MM.1S (cell line): ENCODE measurements at regions not wholly inside any gene's neighbourhood (a gene's known extent, or its start where the extent isn't known, plus 50 kb on each side); places are given as distances from the start of the nearest gene placed in this dataset.

Source experiments
- DNase-seq: peaks from one replicate; pipeline ENCODE4 v3.0.0-alpha.2; 2015
- H2AFZ ChIP-seq: fragments of 300-600 bp; sonication (generic); 2 replicates; pipeline ENCODE4 v1.6.0; 2016; ENCODE audit warnings: antibody characterized with exemption, low read length
- H3F3A ChIP-seq: fragments of 300-600 bp; sonication (generic); 2 replicates; pipeline ENCODE4 v1.6.1; 2016; ENCODE audit warnings: mild to moderate bottlenecking, antibody characterized with exemption, low read length, moderate library complexity, mixed read lengths; ENCODE audit not compliant: insufficient read depth
- H3K27ac ChIP-seq: fragments of 300-600 bp; sonication (generic); 2 replicates; pipeline ENCODE4 v1.5.1; 2016; ENCODE audit warnings: mild to moderate bottlenecking, low read length
- H3K27me3 ChIP-seq: fragments of 300-600 bp; sonication (generic); replicated peaks from 2 replicates; pipeline ENCODE4 v1.6.0; 2016; ENCODE audit warnings: low read length; ENCODE audit not compliant: insufficient read depth
- H3K36me3 ChIP-seq: fragments of 300-600 bp; sonication (generic); replicated peaks from 2 replicates; pipeline ENCODE4 v1.6.1; 2016; ENCODE audit warnings: mild to moderate bottlenecking, low read length, mixed read lengths; ENCODE audit not compliant: insufficient read depth
- H3K4me1 ChIP-seq: fragments of 300-600 bp; sonication (generic); 2 replicates; pipeline ENCODE4 v1.6.1; 2016; ENCODE audit warnings: low read length, mixed read lengths
- H3K4me2 ChIP-seq: fragments of 300-600 bp; sonication (generic); 2 replicates; pipeline ENCODE4 v1.6.0; 2016; ENCODE audit warnings: low read depth, low read length
- H3K4me3 ChIP-seq: fragments of 300-600 bp; sonication (generic); 2 replicates; pipeline ENCODE4 v1.5.1; 2016; ENCODE audit warnings: low read length, mixed read lengths
- H3K79me2 ChIP-seq: fragments of 300-600 bp; sonication (generic); 2 replicates; pipeline ENCODE4 v1.6.1; 2016; ENCODE audit warnings: mixed run types, low read length, mixed read lengths
- H3K9ac ChIP-seq: fragments of 300-600 bp; sonication (generic); 2 replicates; pipeline ENCODE4 v1.6.1; 2016; ENCODE audit warnings: low read length, mixed read lengths
- H3K9me2 ChIP-seq: fragments of 300-600 bp; sonication (generic); replicated peaks from 2 replicates; pipeline ENCODE4 v1.6.1; 2016; ENCODE audit warnings: mild to moderate bottlenecking, low read length, mixed read lengths; ENCODE audit not compliant: insufficient read depth
- H3K9me3 ChIP-seq: fragments of 300-600 bp; sonication (generic); replicated peaks from 2 replicates; pipeline ENCODE4 v1.6.1; 2016; ENCODE audit warnings: mild to moderate bottlenecking, low read length, mixed read lengths; ENCODE audit not compliant: insufficient read depth
- H4K20me1 ChIP-seq: fragments of 300-600 bp; sonication (generic); 2 replicates; pipeline ENCODE4 v1.6.1; 2016; ENCODE audit warnings: mild to moderate bottlenecking, low read length, moderate library complexity, mixed read lengths; ENCODE audit not compliant: insufficient read depth
- EZH2 ChIP-seq: fragments of 300-600 bp; sonication (generic); optimal IDR thresholded peaks from 2 replicates; pipeline ENCODE3; 2017; ENCODE audit warnings: low read depth, mild to moderate bottlenecking, antibody characterized with exemption, low read length, mixed read lengths
- EZH2phosphoT487 ChIP-seq: fragments of 300-600 bp; sonication (generic); IDR thresholded peaks from 2 replicates; pipeline ENCODE4 v1.6.1; 2018; ENCODE audit warnings: antibody characterized with exemption, low read length
- TF ChIP-seq, protein P1 (sequence below): fragments of 300-600 bp; sonication (generic); IDR thresholded peaks from 2 replicates; pipeline ENCODE4 v1.5.1; 2016; ENCODE audit warnings: antibody characterized with exemption, low read length, mixed read lengths

DNA sequence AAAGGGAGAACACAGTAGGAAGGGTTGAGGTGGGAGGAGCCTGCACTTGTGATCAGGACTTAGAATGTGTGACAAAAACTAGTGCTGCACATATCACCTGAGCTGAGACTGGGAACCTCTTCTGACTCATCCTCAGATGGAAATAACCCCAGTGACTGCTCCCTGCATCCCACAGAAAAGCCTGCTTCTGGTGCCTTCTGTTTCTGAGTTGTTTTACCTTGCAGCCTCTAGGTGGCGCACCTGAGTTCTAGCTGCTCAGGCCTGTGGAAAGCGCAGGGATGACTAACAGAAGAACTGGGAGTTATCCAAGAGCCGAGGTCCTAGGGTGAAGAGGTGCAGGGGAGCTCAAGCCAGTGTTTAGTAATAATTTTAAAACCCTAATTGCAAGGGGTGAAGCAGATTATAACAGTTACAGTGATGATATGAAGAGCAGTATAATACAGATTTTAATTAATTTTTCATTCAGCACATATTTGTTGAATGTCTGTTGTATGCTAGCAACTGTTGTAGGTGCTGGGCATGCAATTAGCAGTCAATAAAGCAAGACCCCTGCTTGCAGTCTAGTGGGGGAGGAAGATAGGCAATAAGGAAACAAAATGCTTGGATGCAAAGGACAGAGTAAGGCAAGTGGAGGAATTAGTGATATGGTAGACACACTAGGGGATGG, 302.5 kb downstream of the DHX35 start:
- DNase-seq = peak; percentile 28
- H3F3A ChIP-seq = no peaks in the 10 kb centered on the region
- H3K4me2 ChIP-seq = no peak overlapping the region
- H3K27me3 ChIP-seq = no peaks in the 10 kb centered on the region
- no peaks in the 10 kb centered on the region for H3K79me2 ChIP-seq
- no peak overlapping the region for H3K27ac ChIP-seq
- H3K9me2 ChIP-seq = no peaks in the 10 kb centered on the region
- H3K9ac ChIP-seq = no peak overlapping the region
- no peak overlapping the region for H3K4me3 ChIP-seq
- H2AFZ ChIP-seq = no peak overlapping the region
- H3K36me3 ChIP-seq = no peaks in the 10 kb centered on the region
- TF ChIP-seq, protein P1, sequence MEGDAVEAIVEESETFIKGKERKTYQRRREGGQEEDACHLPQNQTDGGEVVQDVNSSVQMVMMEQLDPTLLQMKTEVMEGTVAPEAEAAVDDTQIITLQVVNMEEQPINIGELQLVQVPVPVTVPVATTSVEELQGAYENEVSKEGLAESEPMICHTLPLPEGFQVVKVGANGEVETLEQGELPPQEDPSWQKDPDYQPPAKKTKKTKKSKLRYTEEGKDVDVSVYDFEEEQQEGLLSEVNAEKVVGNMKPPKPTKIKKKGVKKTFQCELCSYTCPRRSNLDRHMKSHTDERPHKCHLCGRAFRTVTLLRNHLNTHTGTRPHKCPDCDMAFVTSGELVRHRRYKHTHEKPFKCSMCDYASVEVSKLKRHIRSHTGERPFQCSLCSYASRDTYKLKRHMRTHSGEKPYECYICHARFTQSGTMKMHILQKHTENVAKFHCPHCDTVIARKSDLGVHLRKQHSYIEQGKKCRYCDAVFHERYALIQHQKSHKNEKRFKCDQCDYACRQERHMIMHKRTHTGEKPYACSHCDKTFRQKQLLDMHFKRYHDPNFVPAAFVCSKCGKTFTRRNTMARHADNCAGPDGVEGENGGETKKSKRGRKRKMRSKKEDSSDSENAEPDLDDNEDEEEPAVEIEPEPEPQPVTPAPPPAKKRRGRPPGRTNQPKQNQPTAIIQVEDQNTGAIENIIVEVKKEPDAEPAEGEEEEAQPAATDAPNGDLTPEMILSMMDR = peak; percentile 94
- no peak for TF ChIP-seq EZH2phosphoT487
- H4K20me1 ChIP-seq = no peaks in the 10 kb centered on the region
- no peaks in the 10 kb centered on the region for H3K9me3 ChIP-seq
- H3K4me1 ChIP-seq = no peaks in the 10 kb centered on the region

DNA sequence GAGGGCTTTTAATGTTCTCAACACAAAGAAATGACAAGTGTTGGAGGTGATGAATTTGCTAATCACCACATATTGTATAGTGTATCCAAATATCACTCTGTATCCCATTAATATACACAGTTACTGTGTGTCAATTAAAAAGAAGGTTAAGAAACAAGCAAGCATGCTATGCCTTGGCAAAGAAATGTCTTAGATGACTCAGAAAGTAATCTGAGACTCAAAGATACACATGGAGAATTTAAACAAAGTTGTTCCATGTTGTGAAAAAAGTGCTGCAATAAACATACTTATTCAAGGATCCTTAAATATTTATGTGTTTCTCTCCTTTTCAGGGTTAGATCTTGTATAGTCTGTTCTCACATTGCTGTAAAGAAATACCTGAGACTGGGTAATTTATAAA, 300.9 kb downstream of the DHX35 start:
- Histone ChIP-seq H3K4me2 (no peak overlapping the region), H3K4me1 (0 out of 2 replicates have a peak, but pooled peaks cover 5% of the 10 kb centered on the region)

DNA sequence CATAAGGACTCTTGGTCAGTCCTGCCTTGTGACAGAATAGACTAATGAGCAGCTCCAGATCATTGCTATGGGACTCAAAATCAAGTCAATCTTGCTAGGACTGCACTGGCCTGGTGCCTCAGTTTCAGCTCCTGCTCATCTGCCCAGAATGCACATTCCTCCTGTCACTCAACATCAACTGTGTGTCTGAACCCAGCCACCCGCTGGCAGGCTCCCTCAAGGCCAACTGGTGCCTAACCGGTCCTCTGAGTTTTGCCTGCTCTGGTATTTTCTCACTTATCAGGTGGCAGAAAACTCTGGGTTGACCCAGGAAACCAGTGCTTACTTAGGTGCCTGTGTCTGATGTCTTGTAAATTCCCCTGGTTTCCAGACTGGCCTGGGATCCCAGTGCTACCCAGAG, 297.7 kb downstream of the DHX35 start:
- H3K9ac ChIP-seq = no peak overlapping the region
- no peak for TF ChIP-seq EZH2
- TF ChIP-seq EZH2phosphoT487 = no peak
- TF ChIP-seq, protein P1 = no peak

More for the DNA sequence above, 300.9 kb downstream of the DHX35 start:
- Histone ChIP-seq H3K27me3 (no peaks in the 10 kb centered on the region), H2AFZ (no peak overlapping the region), H3K9me2 (no peaks in the 10 kb centered on the region), H4K20me1 (no peaks in the 10 kb centered on the region), H3K36me3 (no peaks in the 10 kb centered on the region), H3K4me3 (no peak overlapping the region), H3K79me2 (no peaks in the 10 kb centered on the region), H3K9ac (no peak overlapping the region), H3K9me3 (no peaks in the 10 kb centered on the region), H3F3A (no peaks in the 10 kb centered on the region), H3K27ac (no peak overlapping the region)
- TF ChIP-seq EZH2 = no peak
- no peak for TF ChIP-seq EZH2phosphoT487
- DNase-seq = no peak

More for the DNA sequence above, 297.7 kb downstream of the DHX35 start:
- H3K9me2 ChIP-seq = no peaks in the 10 kb centered on the region
- H2AFZ ChIP-seq = no peak overlapping the region
- DNase-seq = no peak
- H3K4me1 ChIP-seq = 0 out of 2 replicates have a peak, but pooled peaks cover 5% of the 10 kb centered on the region
- H3K9me3 ChIP-seq = no peaks in the 10 kb centered on the region
- H3K27me3 ChIP-seq = no peaks in the 10 kb centered on the region
- H3K4me3 ChIP-seq = no peak overlapping the region
- no peaks in the 10 kb centered on the region for H4K20me1 ChIP-seq
- H3K36me3 ChIP-seq = no peaks in the 10 kb centered on the region
- H3K79me2 ChIP-seq = no peaks in the 10 kb centered on the region
- no peak overlapping the region for H3K4me2 ChIP-seq
- H3F3A ChIP-seq = no peaks in the 10 kb centered on the region
- no peak overlapping the region for H3K27ac ChIP-seq
